HEK293 (cell line): ENCODE measurements at regions not wholly inside any gene's neighbourhood (a gene's known extent, or its start where the extent isn't known, plus 50 kb on each side); places are given as distances from the start of the nearest gene placed in this dataset.

Source experiments
- CTCF ChIA-PET: fragments of 350-600 bp; formaldehyde crosslinking; extraction: SDS; loops from one replicate; lab custom pipeline; 2021; ENCODE audit warnings: antibody characterized with exemption; lab: Yijun Ruan, JAX
- POLR2A ChIA-PET: fragments of 300-600 bp; formaldehyde crosslinking; extraction: SDS; loops from one replicate; lab custom pipeline; 2020; ENCODE audit warnings: antibody characterized with exemption, inconsistent platforms; lab: Yijun Ruan, JAX
- H3K27ac ChIP-seq: fragments of 200-500 bp; sonication (Bioruptor generic); 2 replicates; pipeline ENCODE4 v1.5.1; 2014; ENCODE audit warnings: low read depth, low read length, control low read depth, inconsistent platforms; ENCODE audit errors: extremely low read depth
- H3K36me3 ChIP-seq, 2 experiments: fragments of 200-500 bp in 1 of 2; sonication (Bioruptor generic) in 1 of 2; 1 replicate in 1 of 2; 2 replicates in 1 of 2; pipeline ENCODE4 v1.5.1; 2014 to 2017; ENCODE audit warnings: inconsistent platforms in 2 of 2, low read length in 2 of 2; ENCODE audit not compliant: control insufficient read depth in 2 of 2, insufficient read depth in 1 of 2
- H3K4me1 ChIP-seq: fragments of 200-500 bp; sonication (Bioruptor generic); 2 replicates; pipeline ENCODE4 v1.5.1; 2014; ENCODE audit warnings: mild to moderate bottlenecking, low read length, inconsistent platforms; ENCODE audit not compliant: control insufficient read depth, insufficient read depth
- H3K4me3 ChIP-seq: 2 replicates; pipeline ENCODE4 v1.5.1; 2011; ENCODE audit warnings: low read depth, mild to moderate bottlenecking, control low read depth, low read length, moderate library complexity
- H3K9me3 ChIP-seq: fragments of 200-500 bp; sonication (Bioruptor generic); 2 replicates; pipeline ENCODE4 v1.5.1; 2014; ENCODE audit warnings: low read depth, low read length, inconsistent platforms; ENCODE audit not compliant: control insufficient read depth, insufficient read depth
- BCL11B ChIP-seq: fragments of 450-650 bp; formaldehyde crosslinking; IDR thresholded peaks from 2 replicates; pipeline ENCODE4 v1.5.1; 2016; ENCODE audit warnings: low read depth, missing biosample characterization, missing genetic modification characterization
- OSR2 ChIP-seq: fragments of 450-650 bp; formaldehyde crosslinking; IDR thresholded peaks from 2 replicates; pipeline ENCODE4 v1.5.1; 2016; ENCODE audit warnings: missing biosample characterization, missing genetic modification characterization
- OVOL3 ChIP-seq: fragments of 450-650 bp; formaldehyde crosslinking; IDR thresholded peaks from 2 replicates; pipeline ENCODE4 v1.5.1; 2016; ENCODE audit warnings: missing biosample characterization, missing genetic modification characterization
- PRDM1 ChIP-seq: fragments of 450-650 bp; formaldehyde crosslinking; IDR thresholded peaks from 2 replicates; pipeline ENCODE4; 2016; ENCODE audit warnings: missing biosample characterization, missing genetic modification characterization
- YY2 ChIP-seq: fragments of 450-650 bp; formaldehyde crosslinking; IDR thresholded peaks from 2 replicates; pipeline ENCODE4 v1.5.1; 2016; ENCODE audit warnings: missing biosample characterization, missing genetic modification characterization
- ZBTB17 ChIP-seq: fragments of 450-650 bp; formaldehyde crosslinking; IDR thresholded peaks from 2 replicates; pipeline ENCODE4 v1.5.1; 2016; ENCODE audit warnings: missing biosample characterization, missing genetic modification characterization
- ZBTB8A ChIP-seq: fragments of 450-650 bp; formaldehyde crosslinking; IDR thresholded peaks from 2 replicates; pipeline ENCODE4 v1.5.1; 2016; ENCODE audit warnings: missing biosample characterization, missing genetic modification characterization
- ZNF114 ChIP-seq: fragments of 450-650 bp; formaldehyde crosslinking; IDR thresholded peaks from 2 replicates; pipeline ENCODE4 v1.5.0; 2017; ENCODE audit warnings: missing biosample characterization, missing genetic modification characterization
- ZNF121 ChIP-seq: fragments of 450-650 bp; formaldehyde crosslinking; IDR thresholded peaks from 2 replicates; pipeline ENCODE4 v1.5.1; 2016; ENCODE audit warnings: missing biosample characterization, missing genetic modification characterization
- ZNF184 ChIP-seq: fragments of 450-650 bp; IDR thresholded peaks from 2 replicates; pipeline ENCODE4 v1.5.1; 2018; ENCODE audit warnings: missing biosample characterization, mild to moderate bottlenecking, missing genetic modification characterization
- ZNF391 ChIP-seq: fragments of 450-650 bp; formaldehyde crosslinking; IDR thresholded peaks from 2 replicates; pipeline ENCODE4 v1.5.1; 2016; ENCODE audit warnings: low read depth, missing biosample characterization, missing genetic modification characterization, borderline replicate concordance
- ZNF404 ChIP-seq: fragments of 450-650 bp; formaldehyde crosslinking; IDR thresholded peaks from 2 replicates; pipeline ENCODE4 v1.5.1; 2017; ENCODE audit warnings: missing biosample characterization, missing genetic modification characterization
- ZNF423 ChIP-seq: fragments of 450-650 bp; formaldehyde crosslinking; IDR thresholded peaks from 2 replicates; pipeline ENCODE4 v1.5.1; 2016; ENCODE audit warnings: missing biosample characterization, missing genetic modification characterization
- ZNF501 ChIP-seq: fragments of 450-650 bp; formaldehyde crosslinking; IDR thresholded peaks from 2 replicates; pipeline ENCODE4 v1.5.1; 2016; ENCODE audit warnings: missing biosample characterization, missing genetic modification characterization
- ZNF548 ChIP-seq: fragments of 450-650 bp; formaldehyde crosslinking; IDR thresholded peaks from 2 replicates; pipeline ENCODE4 v1.5.1; 2016; ENCODE audit warnings: missing biosample characterization, missing genetic modification characterization
- ZNF560 ChIP-seq: fragments of 450-650 bp; formaldehyde crosslinking; IDR thresholded peaks from 2 replicates; pipeline ENCODE4 v1.5.1; 2017; ENCODE audit warnings: missing biosample characterization, missing genetic modification characterization, borderline replicate concordance
- ZNF596 ChIP-seq: fragments of 450-650 bp; IDR thresholded peaks from 2 replicates; pipeline ENCODE4 v1.5.0; 2018; ENCODE audit warnings: missing biosample characterization, mild to moderate bottlenecking, missing genetic modification characterization, moderate library complexity
- ZNF658 ChIP-seq: fragments of 450-650 bp; formaldehyde crosslinking; IDR thresholded peaks from 2 replicates; pipeline ENCODE4; 2016; ENCODE audit warnings: missing biosample characterization, missing genetic modification characterization
- ZNF747 ChIP-seq: fragments of 450-650 bp; formaldehyde crosslinking; IDR thresholded peaks from 2 replicates; pipeline ENCODE4 v1.5.1; 2016; ENCODE audit warnings: missing biosample characterization, missing genetic modification characterization
- ZNF768 ChIP-seq: fragments of 450-650 bp; formaldehyde crosslinking; IDR thresholded peaks from 2 replicates; pipeline ENCODE4 v1.5.1; 2018; ENCODE audit warnings: missing biosample characterization, mild to moderate bottlenecking, missing genetic modification characterization
- ZNF843 ChIP-seq: fragments of 450-650 bp; formaldehyde crosslinking; IDR thresholded peaks from 2 replicates; pipeline ENCODE4 v1.5.1; 2016; ENCODE audit warnings: missing biosample characterization, missing genetic modification characterization
- TF ChIP-seq, protein P1 (sequence below): fragments of 450-650 bp; formaldehyde crosslinking; IDR thresholded peaks from 2 replicates; pipeline ENCODE4 v1.5.1; 2016; ENCODE audit warnings: missing biosample characterization, missing genetic modification characterization
- TF ChIP-seq, protein P2 (sequence below): fragments of 450-650 bp; formaldehyde crosslinking; IDR thresholded peaks from 2 replicates; pipeline ENCODE4 v1.5.1; 2016; ENCODE audit warnings: missing biosample characterization, missing genetic modification characterization

DNA sequence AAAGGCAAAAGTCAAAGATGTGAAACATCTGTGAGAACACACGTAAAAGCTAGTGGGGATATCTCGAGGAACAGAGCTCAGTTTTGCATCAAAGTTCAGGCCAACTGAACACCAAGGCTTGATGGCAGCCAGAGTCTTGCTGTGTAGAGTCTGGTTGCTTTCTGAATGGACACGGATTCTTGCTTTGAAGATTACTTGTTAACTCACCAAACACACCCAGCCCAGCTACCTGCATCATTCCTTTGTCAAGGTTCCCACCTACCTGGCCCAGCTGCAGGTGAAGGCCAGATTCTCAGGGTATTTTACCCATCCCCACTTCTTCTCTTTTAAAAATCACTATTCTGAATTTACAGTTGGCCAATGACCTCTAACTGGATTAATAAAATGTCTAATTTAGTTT, 174.4 kb upstream of the PHYHIPL start (continued):
- TF ChIP-seq, protein P1, sequence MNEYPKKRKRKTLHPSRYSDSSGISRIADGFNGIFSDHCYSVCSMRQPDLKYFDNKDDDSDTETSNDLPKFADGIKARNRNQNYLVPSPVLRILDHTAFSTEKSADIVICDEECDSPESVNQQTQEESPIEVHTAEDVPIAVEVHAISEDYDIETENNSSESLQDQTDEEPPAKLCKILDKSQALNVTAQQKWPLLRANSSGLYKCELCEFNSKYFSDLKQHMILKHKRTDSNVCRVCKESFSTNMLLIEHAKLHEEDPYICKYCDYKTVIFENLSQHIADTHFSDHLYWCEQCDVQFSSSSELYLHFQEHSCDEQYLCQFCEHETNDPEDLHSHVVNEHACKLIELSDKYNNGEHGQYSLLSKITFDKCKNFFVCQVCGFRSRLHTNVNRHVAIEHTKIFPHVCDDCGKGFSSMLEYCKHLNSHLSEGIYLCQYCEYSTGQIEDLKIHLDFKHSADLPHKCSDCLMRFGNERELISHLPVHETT (tag by site-specific recombination) = no peak
- no peak for TF ChIP-seq ZBTB17
- no peak for TF ChIP-seq YY2 (tag by site-specific recombination)
- TF ChIP-seq OSR2 (tag by site-specific recombination) = no peak

DNA sequence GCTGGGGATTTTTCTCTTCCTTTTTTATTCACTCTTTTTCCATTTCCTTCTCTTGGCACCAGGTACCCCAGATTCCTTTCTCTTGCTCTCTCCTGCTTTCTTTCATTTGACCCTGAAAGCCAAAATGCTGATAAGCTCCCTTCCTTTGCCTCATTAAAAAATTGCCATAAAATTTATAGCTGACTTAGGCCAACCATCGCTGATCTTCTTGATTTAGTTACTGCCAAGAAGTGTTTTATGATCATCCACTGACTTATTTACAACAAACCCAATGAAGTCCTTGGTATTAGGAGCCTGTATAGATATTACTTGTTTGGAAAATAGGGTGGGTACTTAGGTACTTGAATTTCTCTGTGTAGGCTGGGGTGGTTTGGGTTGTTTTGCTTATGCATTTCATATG, 173.2 kb upstream of the PHYHIPL start:
- H3K36me3 ChIP-seq = no peaks in the 10 kb centered on the region
- TF ChIP-seq ZNF747 (tag by site-specific recombination) = no peak
- 0 out of 2 replicates have a peak, but pooled peaks have one; percentile 49 for TF ChIP-seq ZNF843
- TF ChIP-seq, all 188 proteins: peak for 1
- no peaks in the 10 kb centered on the region for H3K4me1 ChIP-seq
- H3K4me3 ChIP-seq = no peak overlapping the region
- ChIA-PET POLR2A (no interaction called here), CTCF (interaction anchor here (0.7 to 1.1 kb wide), 2 partner anchors 11 to 179 kb away, joined by 3 to 5 read pairs; no protein-coding TSS in a partner anchor)
- no peaks in the 10 kb centered on the region for H3K9me3 ChIP-seq
- H3K27ac ChIP-seq = no peak overlapping the region

DNA sequence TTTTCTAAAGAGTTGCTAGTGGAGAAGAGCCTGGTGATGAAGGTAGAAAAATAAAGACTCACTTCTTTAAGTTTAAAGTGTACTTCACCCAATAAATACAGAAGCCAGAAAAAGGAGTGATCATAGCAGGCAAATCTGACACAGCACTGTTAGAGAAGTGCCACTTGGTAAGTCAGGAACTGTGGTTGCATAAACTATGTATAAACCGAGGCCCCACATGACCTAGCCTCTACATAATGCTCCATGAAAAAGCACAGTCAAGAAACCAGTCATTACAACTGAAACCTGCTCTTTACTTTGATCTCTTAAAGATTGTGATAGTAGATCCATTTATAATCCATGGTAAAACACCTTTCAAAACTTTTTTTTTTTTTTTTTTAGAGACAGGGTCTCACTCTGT, 172.1 kb upstream of the PHYHIPL start:
- Histone ChIP-seq H3K4me1 (no peaks in the 10 kb centered on the region), H3K27ac (no peak overlapping the region), H3K9me3 (no peaks in the 10 kb centered on the region), H3K36me3 (no peaks in the 10 kb centered on the region), H3K4me3 (no peak overlapping the region)
- TF ChIP-seq ZNF121 (tag by site-specific recombination) = 0 out of 2 replicates have a peak, but pooled peaks have one; percentile 33
- TF ChIP-seq ZNF423 (tag by site-specific recombination) = no peak
- ChIA-PET POLR2A (no interaction called here), CTCF (no interaction called here)

DNA sequence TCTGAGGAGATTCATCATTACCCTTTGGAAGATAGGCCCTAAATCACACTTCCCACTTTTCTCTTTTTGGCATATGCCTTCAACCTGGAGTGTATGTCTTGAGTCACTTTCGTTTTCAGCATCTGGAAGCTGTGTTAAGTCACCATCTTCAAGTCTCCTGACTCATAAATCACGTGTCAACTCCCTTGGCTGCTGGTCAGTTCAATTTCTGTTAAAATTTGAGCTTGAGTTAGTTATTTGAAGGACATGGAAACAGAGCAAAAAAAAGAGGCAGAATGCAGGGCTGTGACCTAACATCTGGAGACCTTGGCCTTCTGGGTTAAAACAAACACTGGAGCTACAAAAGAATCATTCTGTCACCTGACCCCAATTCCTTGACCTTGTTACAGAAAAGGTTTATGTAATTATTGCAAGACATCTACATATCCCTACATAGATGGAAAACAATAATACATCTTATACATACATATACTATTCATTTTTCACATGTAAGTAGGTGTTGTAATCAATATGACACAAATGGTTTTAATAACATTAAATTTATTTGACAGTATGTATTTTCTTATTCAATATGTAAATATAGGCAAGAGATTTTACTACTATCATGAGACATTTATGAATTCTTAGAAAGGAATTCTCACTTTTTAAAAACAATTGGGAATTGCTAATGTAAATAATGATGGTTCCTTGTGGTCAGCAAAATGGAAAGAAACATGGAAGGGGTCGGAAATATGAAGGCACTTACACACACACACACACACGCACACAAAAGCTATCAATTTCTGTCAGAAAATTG, 169.7 kb upstream of the PHYHIPL start:
- H3K36me3 ChIP-seq = no peaks in the 10 kb centered on the region
- ChIA-PET POLR2A (interaction anchor here (0.6 kb wide), 1 partner anchor 242 kb away, joined by 5 read pairs; no protein-coding TSS in a partner anchor), CTCF (interaction anchor here (0.6 kb wide), 2 partner anchors 54 to 884 kb away, joined by 3 read pairs; no protein-coding TSS in a partner anchor)
- no peaks in the 10 kb centered on the region for H3K9me3 ChIP-seq
- TF ChIP-seq ZNF114 (no peak), BCL11B (no peak)
- TF ChIP-seq, all 188 proteins: peak for 0
- Histone ChIP-seq H3K27ac (no peak overlapping the region), H3K4me3 (no peak overlapping the region), H3K4me1 (no peaks in the 10 kb centered on the region)

DNA sequence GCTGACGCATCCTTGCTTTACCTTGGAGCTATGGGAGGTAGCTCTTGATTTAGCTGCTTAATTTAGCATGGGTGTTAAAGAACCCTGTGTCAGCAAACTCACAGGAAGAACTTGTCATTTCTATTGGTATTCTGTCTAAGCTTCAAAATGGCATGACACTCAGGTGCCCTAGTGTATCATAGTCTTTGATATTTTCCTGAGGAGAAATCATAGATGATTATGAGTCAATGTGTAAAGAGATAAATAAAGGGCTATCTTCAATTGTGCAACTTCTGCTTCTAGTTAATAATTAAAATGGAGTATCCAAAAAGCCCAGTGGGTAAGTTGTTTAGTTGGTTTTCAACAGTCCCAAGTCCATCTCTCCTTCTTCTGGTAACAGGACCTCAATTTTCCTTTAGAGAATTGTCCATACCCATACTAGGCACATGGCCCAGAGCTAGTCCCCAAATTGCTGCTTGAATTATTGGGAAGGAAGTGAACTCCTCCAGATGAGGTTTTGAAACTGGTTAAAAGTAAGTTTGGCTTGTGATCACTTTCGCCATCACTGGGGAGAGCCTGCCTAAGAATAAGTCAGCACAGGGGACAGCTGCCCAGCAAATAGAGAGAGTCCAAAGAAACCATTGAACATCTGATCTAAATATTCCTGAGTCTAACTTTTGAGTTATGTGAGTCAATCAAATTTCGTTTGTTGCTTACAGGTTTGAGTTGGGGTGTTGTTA, 169.0 kb upstream of the PHYHIPL start:
- TF ChIP-seq OVOL3 (tag by site-specific recombination) (no peak), ZNF768 (tag by site-specific recombination) (no peak), ZNF560 (tag by site-specific recombination) (no peak), ZBTB8A (no peak), ZNF658 (tag by site-specific recombination) (no peak), ZNF843 (no peak), ZNF391 (tag by site-specific recombination) (no peak), ZNF501 (tag by site-specific recombination) (no peak), ZNF184 (no peak), ZNF548 (tag by site-specific recombination) (no peak), PRDM1 (tag by site-specific recombination) (no peak), ZNF404 (tag by site-specific recombination) (no peak), ZNF596 (tag by site-specific recombination) (no peak)
- TF ChIP-seq, protein P2, sequence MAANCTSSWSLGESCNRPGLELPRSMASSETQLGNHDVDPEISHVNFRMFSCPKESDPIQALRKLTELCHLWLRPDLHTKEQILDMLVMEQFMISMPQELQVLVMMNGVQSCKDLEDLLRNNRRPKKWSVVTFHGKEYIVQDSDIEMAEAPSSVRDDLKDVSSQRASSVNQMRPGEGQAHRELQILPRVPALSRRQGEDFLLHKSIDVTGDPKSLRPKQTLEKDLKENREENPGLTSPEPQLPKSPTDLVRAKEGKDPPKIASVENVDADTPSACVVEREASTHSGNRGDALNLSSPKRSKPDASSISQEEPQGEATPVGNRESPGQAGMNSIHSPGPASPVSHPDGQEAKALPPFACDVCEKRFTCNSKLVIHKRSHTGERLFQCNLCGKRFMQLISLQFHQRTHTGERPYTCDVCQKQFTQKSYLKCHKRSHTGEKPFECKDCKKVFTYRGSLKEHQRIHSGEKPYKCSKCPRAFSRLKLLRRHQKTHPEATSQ (tag by site-specific recombination) = no peak
- ChIA-PET CTCF (no interaction called here), POLR2A (interaction anchor here (0.6 kb wide), 1 partner anchor 243 kb away, joined by 5 read pairs; no protein-coding TSS in a partner anchor)
- no peak overlapping the region for H3K4me3 ChIP-seq
- H3K36me3 ChIP-seq = no peaks in the 10 kb centered on the region
- H3K27ac ChIP-seq = no peak overlapping the region
- H3K9me3 ChIP-seq = no peaks in the 10 kb centered on the region
- no peaks in the 10 kb centered on the region for H3K4me1 ChIP-seq
